HT-29 (cell line): ENCODE measurements at regions not wholly inside any gene's neighbourhood (a gene's known extent, or its start where the extent isn't known, plus 50 kb on each side); places are given as distances from the start of the nearest gene placed in this dataset.
"Not testable (repeated sequence)": the region's sequence is repeated elsewhere in the genome, so short reads cannot be mapped to it uniquely, and the experiment has no call there.

Experiments
- DNase-seq: peaks from one replicate; pipeline ENCODE4 v3.0.0-alpha.2; 2015; ENCODE audit warnings: low spot score

- DNase-seq = no peak
Measured at GRCh38 chrX:151042842-151043241, 59.7 kb downstream of the HMGB3 start.

- not testable (repeated sequence) for DNase-seq
Measured at GRCh38 chrX:151066373-151066772, 83.2 kb downstream of the HMGB3 start.

- no peak for DNase-seq
Measured at GRCh38 chrX:151073767-151074166, 90.6 kb downstream of the HMGB3 start.

- DNase-seq = no peak
Measured at GRCh38 chrX:151081016-151081415, 95.4 kb upstream of the GPR50 start.

GRCh38 chrX:151082077-151082948 is 94.1 kb upstream of the GPR50 start:
- DNase-seq = peak; percentile 77

GRCh38 chrX:151084454-151084853 is 91.9 kb upstream of the GPR50 start:
- no peak for DNase-seq

GRCh38 chrX:151085207-151085606 is 91.2 kb upstream of the GPR50 start:
- no peak for DNase-seq

- DNase-seq = no peak
Measured at GRCh38 chrX:151088221-151088620, 88.2 kb upstream of the GPR50 start.

GRCh38 chrX:151099001-151099400 is 77.4 kb upstream of the GPR50 start:
- peak; percentile 8 for DNase-seq

GRCh38 chrX:151100799-151101198 is 75.6 kb upstream of the GPR50 start:
- DNase-seq = no peak

- not testable (repeated sequence) for DNase-seq
Measured at GRCh38 chrX:151113200-151113599, 63.2 kb upstream of the GPR50 start.
